SK-N-SH treated with all-trans-retinoic acid at 6 μM for 48 hours (cell line): ENCODE measurements at regions not wholly inside any gene's neighbourhood (a gene's known extent, or its start where the extent isn't known, plus 50 kb on each side); places are given as distances from the start of the nearest gene placed in this dataset.

ENCODE experiments used
- ATAC-seq: fragments of 200-7000 bp; cut with Tn5 transposase; 3 replicates; pipeline ENCODE4 v1.9.1; 2020; ENCODE audit warnings: mild to moderate bottlenecking, moderate library complexity
- ARNTL ChIP-seq: fragments of 450-650 bp; formaldehyde crosslinking; IDR thresholded peaks from 2 replicates; pipeline ENCODE4 v1.5.0; 2020; ENCODE audit warnings: low read depth, mild to moderate bottlenecking, moderate library complexity, borderline replicate concordance
- CREB5 ChIP-seq: fragments of 250-450 bp; sonication (Bioruptor Pico); IDR thresholded peaks from 2 replicates; pipeline ENCODE4 v1.5.1; 2020; ENCODE audit warnings: low read depth, mild to moderate bottlenecking, moderate library complexity
- CSDC2 ChIP-seq: fragments of 250-450 bp; sonication (Bioruptor Pico); IDR thresholded peaks from 2 replicates; pipeline ENCODE4 v1.5.0; 2020; ENCODE audit warnings: mild to moderate bottlenecking, moderate library complexity
- CSRNP3 ChIP-seq: fragments of 250-450 bp; sonication (Bioruptor Pico); IDR thresholded peaks from 2 replicates; pipeline ENCODE4 v1.5.1; 2021; ENCODE audit warnings: mild to moderate bottlenecking, moderate library complexity
- ESRRG ChIP-seq: fragments of 250-450 bp; sonication (Bioruptor Pico); IDR thresholded peaks from 2 replicates; pipeline ENCODE4 v1.6.1; 2021; ENCODE audit warnings: mild to moderate bottlenecking
- ISL1 ChIP-seq: fragments of 250-450 bp; sonication (Bioruptor Pico); IDR thresholded peaks from 2 replicates; pipeline ENCODE4 v2.1.2; 2022; ENCODE audit warnings: mild to moderate bottlenecking, moderate library complexity
- OSR1 ChIP-seq: fragments of 250-450 bp; sonication (Bioruptor Pico); IDR thresholded peaks from 2 replicates; pipeline ENCODE4 v1.8.0; 2022; ENCODE audit warnings: moderate library complexity, mild to moderate bottlenecking, inconsistent platforms
- PATZ1 ChIP-seq: fragments of 250-450 bp; sonication (Bioruptor Pico); IDR thresholded peaks from 2 replicates; pipeline ENCODE4 v1.8.0; 2020; ENCODE audit warnings: mild to moderate bottlenecking, moderate library complexity, borderline replicate concordance
- POU6F1 ChIP-seq: fragments of 250-450 bp; sonication (Bioruptor Pico); IDR thresholded peaks from 2 replicates; pipeline ENCODE4 v1.8.0; 2021; ENCODE audit warnings: low read depth, mild to moderate bottlenecking, moderate library complexity, borderline replicate concordance
- PPARA ChIP-seq: fragments of 250-450 bp; sonication (Bioruptor Pico); IDR thresholded peaks from 2 replicates; pipeline ENCODE4 v1.5.0; 2020; ENCODE audit warnings: mild to moderate bottlenecking, borderline replicate concordance
- SNAI2 ChIP-seq: fragments of 250-450 bp; sonication (Bioruptor Pico); IDR thresholded peaks from 2 replicates; pipeline ENCODE4 v1.5.0; 2020; ENCODE audit warnings: mild to moderate bottlenecking, moderate library complexity
- TCF4 ChIP-seq: fragments of 250-450 bp; sonication (Bioruptor Pico); IDR thresholded peaks from 2 replicates; pipeline ENCODE4 v1.8.0; 2021; ENCODE audit warnings: mild to moderate bottlenecking, moderate library complexity, borderline replicate concordance
- TOX ChIP-seq: fragments of 250-450 bp; sonication (Bioruptor Pico); IDR thresholded peaks from 2 replicates; pipeline ENCODE4 v1.8.0; 2021; ENCODE audit warnings: mild to moderate bottlenecking, moderate library complexity, borderline replicate concordance
- TSHZ2 ChIP-seq: fragments of 250-450 bp; sonication (Bioruptor Pico); IDR thresholded peaks from 2 replicates; pipeline ENCODE4 v1.5.0; 2020; ENCODE audit warnings: mild to moderate bottlenecking, moderate library complexity
- ZC3H10 ChIP-seq: fragments of 250-450 bp; sonication (Bioruptor Pico); IDR thresholded peaks from 2 replicates; pipeline ENCODE4 v1.5.1; 2021; ENCODE audit warnings: mild to moderate bottlenecking, moderate library complexity
- ZFP3 ChIP-seq: fragments of 250-450 bp; sonication (Bioruptor Pico); IDR thresholded peaks from 2 replicates; pipeline ENCODE4 v1.5.0; 2020; ENCODE audit warnings: mild to moderate bottlenecking, moderate library complexity
- ZFP30 ChIP-seq: fragments of 450-650 bp; formaldehyde crosslinking; IDR thresholded peaks from 2 replicates; pipeline ENCODE4 v1.5.0; 2022; ENCODE audit warnings: mild to moderate bottlenecking, moderate library complexity
- ZNF565 ChIP-seq: fragments of 450-650 bp; formaldehyde crosslinking; conservative IDR thresholded peaks from 2 replicates; pipeline ENCODE4 v1.5.0; 2020; ENCODE audit warnings: low read depth, mild to moderate bottlenecking, moderate library complexity
- ZNF70 ChIP-seq: fragments of 450-650 bp; formaldehyde crosslinking; IDR thresholded peaks from 2 replicates; pipeline ENCODE4 v1.5.0; 2020; ENCODE audit warnings: mild to moderate bottlenecking, moderate library complexity
- ZNF8 ChIP-seq: fragments of 450-650 bp; formaldehyde crosslinking; IDR thresholded peaks from 2 replicates; pipeline ENCODE4 v1.5.0; 2020; ENCODE audit warnings: mild to moderate bottlenecking, moderate library complexity

- TF ChIP-seq CSRNP3 (CRISPR knock-in tag) (no peak), ZC3H10 (no peak), PPARA (CRISPR knock-in tag) (no peak)
Measured at GRCh38 chr6:147986846-147987245, 355.8 kb upstream of the SASH1 start (continued).

GRCh38 chr6:147990159-147990558 is 352.5 kb upstream of the SASH1 start:
- no peak for ATAC-seq
- TF ChIP-seq SNAI2 (no peak), CSDC2 (CRISPR knock-in tag) (no peak), ZNF8 (CRISPR knock-in tag) (no peak), CREB5 (no peak), ESRRG (CRISPR knock-in tag) (no peak), ZC3H10 (no peak), TCF4 (CRISPR knock-in tag) (no peak), TOX (CRISPR knock-in tag) (no peak), TSHZ2 (CRISPR knock-in tag) (no peak), POU6F1 (CRISPR knock-in tag) (no peak), PATZ1 (no peak), PPARA (CRISPR knock-in tag) (no peak), OSR1 (CRISPR knock-in tag) (no peak), ARNTL (CRISPR knock-in tag) (no peak), ZNF565 (CRISPR knock-in tag) (no peak), ZFP3 (CRISPR knock-in tag) (no peak), ZNF70 (CRISPR knock-in tag) (no peak), ISL1 (CRISPR knock-in tag) (no peak)
- TF ChIP-seq, all 23 proteins: peak for 0

- no peak for TF ChIP-seq ZFP30 (CRISPR knock-in tag)
- no peak for TF ChIP-seq TOX (CRISPR knock-in tag)
- TF ChIP-seq ZNF70 (CRISPR knock-in tag): no peak
- TF ChIP-seq CSDC2 (CRISPR knock-in tag): no peak
- TF ChIP-seq ESRRG (CRISPR knock-in tag): no peak
- TF ChIP-seq ZNF565 (CRISPR knock-in tag): no peak
- no peak for TF ChIP-seq PATZ1
- ATAC-seq: no peak
Measured at GRCh38 chr6:147991961-147992360, 350.7 kb upstream of the SASH1 start.
